Central memory CD4-positive, alpha-beta T cell (primary cell): ENCODE measurements at regions not wholly inside any gene's neighbourhood (a gene's known extent, or its start where the extent isn't known, plus 50 kb on each side); places are given as distances from the start of the nearest gene placed in this dataset.
"Not testable (repeated sequence)": the region's sequence is repeated elsewhere in the genome, so short reads cannot be mapped to it uniquely, and the experiment has no call there.

Experiments used
- DNase-seq: peaks from one replicate; pipeline ENCODE4 v3.0.0; 2022

- DNase-seq, result no peak
These were observed 263.7 kb downstream of the CEMIP2 start for GRCh38 chr9:71504636-71505035.

GRCh38 chr9:71498691-71499090, 269.6 kb downstream of the CEMIP2 start:
- DNase-seq, result no peak

- DNase-seq, result no peak
These were observed 277.5 kb downstream of the CEMIP2 start for GRCh38 chr9:71490810-71491209.

GRCh38 chr9:71487061-71487460, 281.3 kb downstream of the CEMIP2 start:
- no peak for DNase-seq

- no peak for DNase-seq
These were observed 283.0 kb downstream of the CEMIP2 start for GRCh38 chr9:71485326-71485725.

- no peak for DNase-seq
These were observed 284.9 kb downstream of the CEMIP2 start for GRCh38 chr9:71483436-71483835.

- DNase-seq, result no peak
These were observed 288.7 kb downstream of the CEMIP2 start for GRCh38 chr9:71479621-71480020.

GRCh38 chr9:71472400-71472799, 295.9 kb downstream of the CEMIP2 start:
- no peak for DNase-seq

GRCh38 chr9:71465392-71465791, 302.9 kb downstream of the CEMIP2 start:
- no peak for DNase-seq

GRCh38 chr9:71459082-71459481, 309.2 kb downstream of the CEMIP2 start:
- DNase-seq, result no peak

- DNase-seq, result no peak
These were observed 321.6 kb downstream of the CEMIP2 start for GRCh38 chr9:71446473-71447411.

GRCh38 chr9:71446106-71446472, 322.2 kb downstream of the CEMIP2 start:
- DNase-seq, result no peak

- no peak for DNase-seq
These were observed 321.5 kb upstream of the TRPM3 start for GRCh38 chr9:71442937-71443336.

- DNase-seq, result no peak
These were observed 319.8 kb upstream of the TRPM3 start for GRCh38 chr9:71441266-71441665.

- DNase-seq, result no peak
These were observed 310.5 kb upstream of the TRPM3 start for GRCh38 chr9:71431931-71432330.

GRCh38 chr9:71407341-71407740, 285.9 kb upstream of the TRPM3 start:
- not testable (repeated sequence) for DNase-seq

GRCh38 chr9:71403106-71403505, 281.7 kb upstream of the TRPM3 start:
- no peak for DNase-seq

GRCh38 chr9:71393005-71393404, 271.6 kb upstream of the TRPM3 start:
- no peak for DNase-seq

GRCh38 chr9:71384343-71384742, 262.9 kb upstream of the TRPM3 start:
- DNase-seq, result no peak

- DNase-seq, result no peak
These were observed 262.0 kb upstream of the TRPM3 start for GRCh38 chr9:71383308-71383940.

GRCh38 chr9:71368157-71368556, 246.7 kb upstream of the TRPM3 start:
- no peak for DNase-seq

GRCh38 chr9:71364186-71364955, 242.9 kb upstream of the TRPM3 start:
- DNase-seq, result no peak

- no peak for DNase-seq
These were observed 242.0 kb upstream of the TRPM3 start for GRCh38 chr9:71363286-71363961.
